ENCODE measurements at regions not wholly inside any gene's neighbourhood (a gene's known extent, or its start where the extent isn't known, plus 50 kb on each side); places are given as distances from the start of the nearest gene placed in this dataset.

DNA sequence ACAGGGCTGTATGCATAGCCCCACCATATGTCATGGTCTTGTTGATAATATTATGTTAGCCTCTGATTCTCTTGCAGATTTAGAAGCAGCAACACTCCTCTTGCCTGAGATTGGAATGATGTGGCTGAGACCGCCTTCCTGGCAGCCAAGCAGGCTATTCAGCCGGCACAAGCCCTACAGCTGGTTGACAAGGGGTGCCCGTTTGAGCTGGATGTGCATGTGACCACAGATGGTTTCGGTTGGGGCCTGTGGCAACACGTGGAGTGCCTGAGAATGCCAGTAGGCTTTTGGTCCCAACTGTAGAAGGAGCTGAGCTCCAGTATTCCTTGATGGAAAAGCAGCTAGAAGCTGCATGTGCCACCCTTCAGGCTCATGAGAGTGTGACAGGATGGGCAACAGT lies 303.6 kb upstream of the POU3F2 start:
- no peak for DNase-seq (ENCODE audit: low read depth, low spot score)

DNA sequence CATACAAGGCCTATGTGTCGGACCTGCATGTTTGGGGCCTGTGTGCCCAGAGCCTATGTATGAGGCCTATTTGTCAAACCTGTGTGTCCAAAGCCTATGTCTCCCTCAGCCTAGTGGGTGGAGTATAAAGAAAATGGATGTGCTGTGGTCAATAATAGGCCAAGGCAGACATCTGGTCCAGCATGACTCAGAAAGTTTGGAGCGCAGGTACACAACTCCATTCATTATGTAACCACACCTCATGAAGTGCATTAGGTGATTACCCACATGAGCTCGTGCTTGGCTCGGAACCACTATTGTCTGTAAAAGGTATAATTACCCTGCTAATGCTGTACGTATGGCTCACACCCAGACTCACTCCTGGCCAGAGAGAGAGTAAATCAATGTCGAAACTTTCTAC lies 302.4 kb upstream of the POU3F2 start:
- DNase-seq (ENCODE audit: low read depth, low spot score), result no peak

GRCh38 chr6:98539741-98540140 lies 294.6 kb upstream of the POU3F2 start:
- no peak for DNase-seq (ENCODE audit: low read depth, low spot score)

- DNase-seq (ENCODE audit: low read depth, low spot score), result no peak
Measured at GRCh38 chr6:98546376-98546775, 288.0 kb upstream of the POU3F2 start.

- no peak for DNase-seq (ENCODE audit: low read depth, low spot score)
Measured at GRCh38 chr6:98547151-98547550, 287.2 kb upstream of the POU3F2 start.

- no peak for DNase-seq (ENCODE audit: low read depth, low spot score)
Measured at GRCh38 chr6:98547634-98548033, 286.7 kb upstream of the POU3F2 start.

GRCh38 chr6:98548301-98548700 lies 286.1 kb upstream of the POU3F2 start:
- DNase-seq (ENCODE audit: low read depth, low spot score), result no peak

DNA sequence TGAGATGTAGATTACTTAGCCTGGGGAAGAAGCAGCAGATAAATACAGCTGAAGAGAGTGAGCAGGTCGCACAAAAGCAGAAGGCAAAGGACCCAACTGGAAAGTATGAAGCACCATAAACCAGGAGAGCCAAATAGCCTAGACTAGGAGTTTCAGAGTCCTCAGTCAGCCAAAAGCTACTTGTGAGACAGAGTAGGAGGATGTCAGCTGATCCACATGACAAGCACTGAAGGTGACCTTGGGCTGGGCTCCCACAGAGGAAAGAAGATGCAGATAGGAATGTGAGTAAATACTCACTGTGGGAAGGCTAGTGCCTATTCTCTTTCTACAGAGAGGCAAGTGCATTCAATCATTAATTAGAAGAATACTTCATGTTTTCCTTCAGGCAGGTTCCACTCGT lies 274.0 kb upstream of the POU3F2 start:
- no peak for DNase-seq (ENCODE audit: low read depth, low spot score)

- no peak for DNase-seq (ENCODE audit: low read depth, low spot score)
Measured at GRCh38 chr6:98560841-98561240, 273.5 kb upstream of the POU3F2 start.

DNA sequence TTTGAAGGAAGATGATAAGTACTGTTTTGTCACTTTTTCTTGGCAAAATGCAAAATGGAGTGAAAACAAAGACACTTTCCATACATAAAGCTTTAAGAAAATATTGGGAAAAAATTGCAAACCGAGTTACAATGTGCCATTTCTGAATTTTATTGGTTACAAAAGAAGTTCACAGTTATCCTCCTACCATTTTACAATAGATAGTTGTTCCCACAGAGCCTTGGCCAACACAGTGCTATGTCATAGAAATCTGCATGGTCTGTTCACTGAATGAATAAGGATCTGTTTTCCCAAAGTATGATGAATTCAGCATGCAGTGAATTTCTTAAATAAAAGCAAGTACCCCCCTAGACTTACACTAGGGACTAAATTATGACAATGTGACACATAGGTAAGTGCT lies 268.2 kb upstream of the POU3F2 start:
- no peak for DNase-seq (ENCODE audit: low read depth, low spot score)

- DNase-seq (ENCODE audit: low read depth, low spot score), result no peak
Measured at GRCh38 chr6:98572579-98572978, 261.8 kb upstream of the POU3F2 start.

DNA sequence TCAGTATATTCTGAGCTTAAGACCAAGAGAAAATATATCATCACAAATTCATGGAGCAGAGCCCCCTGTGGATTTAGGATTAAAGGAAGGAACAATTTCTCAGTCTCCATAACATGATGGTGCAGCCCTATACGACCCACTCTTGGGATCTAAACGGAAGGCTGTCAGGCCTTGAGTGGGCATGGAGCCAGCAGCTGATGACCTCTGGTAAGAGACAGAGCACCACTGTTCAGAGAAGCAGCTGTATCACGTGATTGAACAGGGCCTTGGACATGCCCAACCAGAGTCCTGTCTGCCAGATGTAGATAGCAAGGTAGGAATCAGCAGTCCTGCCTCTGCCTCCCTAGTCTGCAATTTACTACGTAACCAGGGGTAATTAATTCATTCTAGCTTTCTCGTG lies 259.4 kb upstream of the POU3F2 start:
- no peak for DNase-seq (ENCODE audit: low read depth, low spot score)

DNA sequence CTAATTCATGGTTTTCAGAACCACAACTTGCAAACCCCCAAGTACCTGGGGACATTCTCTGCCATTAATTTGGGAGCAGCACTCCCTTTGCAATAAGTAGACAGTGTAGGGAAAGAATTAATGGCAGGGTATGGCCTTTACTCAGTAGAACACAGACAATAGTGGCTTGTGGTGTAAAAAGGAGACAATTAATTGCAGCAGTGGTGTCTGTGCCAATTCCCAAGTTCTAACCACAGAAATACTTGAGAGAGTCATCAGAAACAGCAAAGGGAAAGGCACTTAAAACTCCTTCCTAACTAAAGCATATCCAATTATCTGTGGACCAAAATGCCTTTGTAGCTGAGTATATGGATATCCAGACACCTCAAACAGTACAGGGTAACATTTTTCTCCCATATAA lies 257.6 kb upstream of the POU3F2 start:
- no peak for DNase-seq (ENCODE audit: low read depth, low spot score)

- no peak for DNase-seq (ENCODE audit: low read depth, low spot score)
Measured at GRCh38 chr6:98578016-98578415, 256.4 kb upstream of the POU3F2 start.

DNA sequence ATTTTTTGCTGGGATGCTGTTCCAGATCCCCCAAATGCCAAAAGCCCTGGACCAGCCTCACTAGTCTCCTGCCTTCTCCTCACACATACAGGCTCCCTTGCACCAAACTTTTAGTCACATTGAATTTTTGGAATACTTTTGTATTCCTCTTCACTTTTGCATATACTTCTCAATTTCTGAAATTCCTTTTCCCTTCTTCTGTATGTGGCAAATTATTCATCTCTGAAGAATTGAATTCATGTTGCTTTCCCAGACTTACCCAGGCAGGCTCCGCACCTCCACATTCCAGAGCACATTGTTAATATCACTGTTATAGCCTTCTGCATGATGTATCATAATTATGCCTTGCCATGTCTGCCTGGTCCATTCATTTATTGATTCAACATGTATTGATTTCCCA lies 255.3 kb upstream of the POU3F2 start:
- DNase-seq (ENCODE audit: low read depth, low spot score), result no peak

GRCh38 chr6:98579941-98580340 lies 254.4 kb upstream of the POU3F2 start:
- DNase-seq (ENCODE audit: low read depth, low spot score), result no peak

GRCh38 chr6:98581705-98582104 lies 252.7 kb upstream of the POU3F2 start:
- no peak for DNase-seq (ENCODE audit: low read depth, low spot score)

DNA sequence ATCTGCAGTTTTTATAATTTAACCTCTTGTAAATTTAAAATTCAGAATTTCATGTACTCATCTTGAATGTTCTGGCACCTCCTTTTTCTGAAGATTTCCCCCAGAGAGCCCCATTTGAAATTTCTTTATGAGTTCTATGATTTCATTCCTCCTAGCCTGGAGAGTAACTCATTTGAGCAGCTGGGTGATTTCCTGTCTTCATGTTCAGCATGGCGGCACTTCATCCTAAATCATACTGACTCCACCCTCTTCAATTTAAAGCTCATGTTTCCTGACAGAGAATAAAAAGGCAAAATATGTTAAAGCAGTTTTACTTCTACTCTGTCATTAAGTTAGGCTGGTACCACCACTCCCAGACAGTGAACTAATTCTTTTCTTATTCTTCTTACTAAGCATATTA lies 250.9 kb upstream of the POU3F2 start:
- DNase-seq (ENCODE audit: low read depth, low spot score), result no peak

- no peak for DNase-seq (ENCODE audit: low read depth, low spot score)
Measured at GRCh38 chr6:98586163-98586562, 248.2 kb upstream of the POU3F2 start.

DNA sequence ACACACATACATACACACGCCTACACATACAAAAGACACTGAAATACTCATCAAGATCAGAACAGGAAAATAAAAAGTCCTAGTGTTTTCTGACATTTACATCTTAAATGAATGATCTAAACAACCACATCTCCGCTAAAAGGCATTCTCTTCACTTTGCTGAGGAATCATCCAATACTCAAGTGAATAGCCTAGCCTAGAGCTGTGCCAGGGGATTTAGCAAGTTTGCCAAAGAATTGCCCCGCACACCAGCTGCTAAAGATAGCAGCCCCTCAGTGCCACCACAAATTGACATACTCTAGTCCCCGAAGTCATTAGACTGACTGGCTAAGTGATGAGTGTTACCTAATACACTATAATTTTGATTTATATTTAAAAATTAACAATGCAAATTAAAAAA lies 246.8 kb upstream of the POU3F2 start:
- DNase-seq (ENCODE audit: low read depth, low spot score), result no peak

DNA sequence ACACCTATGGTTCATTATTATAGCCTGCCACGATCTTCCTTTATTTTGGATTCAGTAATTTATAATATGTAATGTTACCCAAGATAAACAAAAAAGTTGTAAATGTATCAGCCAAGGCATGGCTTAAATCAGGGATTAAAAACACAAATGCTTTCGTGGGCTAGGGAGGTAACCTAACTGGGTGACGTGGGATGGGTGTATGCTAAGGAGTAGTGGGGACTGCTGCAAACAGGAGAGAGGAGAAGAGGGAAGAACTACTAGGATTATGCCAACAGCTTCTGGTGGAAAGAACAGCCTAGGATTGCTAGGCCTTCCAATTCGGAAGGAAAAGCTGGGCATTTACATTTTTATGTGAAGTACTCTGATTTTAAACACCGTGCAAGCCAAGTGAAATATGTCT lies 244.8 kb upstream of the POU3F2 start:
- DNase-seq (ENCODE audit: low read depth, low spot score), result no peak

DNA sequence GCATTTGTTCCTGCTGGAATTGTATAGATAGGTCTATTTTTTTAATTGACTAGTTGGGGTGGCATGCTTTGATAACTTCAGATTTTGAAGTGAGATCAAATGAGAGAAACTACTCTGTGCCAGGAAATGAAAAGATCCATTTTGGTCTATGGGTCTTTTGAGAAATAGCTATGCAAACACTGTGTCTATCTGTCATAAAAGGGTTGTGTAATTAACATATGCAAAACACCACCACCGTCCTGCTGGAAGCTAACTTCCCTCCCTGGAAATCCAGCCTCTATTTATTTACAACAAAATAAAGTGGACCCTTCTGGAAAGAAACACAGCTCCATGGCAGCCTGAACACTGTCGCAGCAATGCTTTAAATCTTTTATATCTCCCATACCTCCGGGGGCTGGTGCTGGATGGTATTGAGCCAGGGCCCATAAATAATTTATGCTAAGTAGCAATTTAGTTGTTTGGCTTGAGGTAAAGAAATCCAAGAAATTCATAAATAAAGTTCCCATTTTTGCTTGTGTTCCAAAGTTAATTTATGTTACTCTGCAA lies 244.2 kb upstream of the POU3F2 start:
- no peak for DNase-seq (ENCODE audit: low read depth, low spot score)

DNA sequence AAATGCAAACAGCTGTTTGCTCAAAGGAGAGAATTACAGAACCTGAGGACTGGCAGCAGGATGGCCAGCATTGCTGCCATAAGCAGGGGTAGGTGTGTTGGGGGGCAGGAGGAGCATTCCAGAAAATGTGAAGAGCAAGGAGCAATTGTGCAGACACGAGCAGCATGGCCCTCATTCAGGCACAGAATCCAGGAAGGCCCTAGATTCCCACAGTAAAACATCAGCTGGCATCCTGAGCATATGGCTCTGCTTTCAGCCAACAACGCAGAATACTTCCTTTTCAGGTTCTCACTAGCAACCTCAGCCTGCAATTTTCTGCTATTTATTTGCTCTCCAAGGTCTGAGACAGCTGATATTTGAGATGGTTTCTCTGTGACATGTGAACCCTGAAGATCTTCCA lies 243.4 kb upstream of the POU3F2 start:
- DNase-seq (ENCODE audit: low read depth, low spot score), result no peak

GRCh38 chr6:98593676-98594075 lies 240.7 kb upstream of the POU3F2 start:
- DNase-seq (ENCODE audit: low read depth, low spot score), result no peak

DNA sequence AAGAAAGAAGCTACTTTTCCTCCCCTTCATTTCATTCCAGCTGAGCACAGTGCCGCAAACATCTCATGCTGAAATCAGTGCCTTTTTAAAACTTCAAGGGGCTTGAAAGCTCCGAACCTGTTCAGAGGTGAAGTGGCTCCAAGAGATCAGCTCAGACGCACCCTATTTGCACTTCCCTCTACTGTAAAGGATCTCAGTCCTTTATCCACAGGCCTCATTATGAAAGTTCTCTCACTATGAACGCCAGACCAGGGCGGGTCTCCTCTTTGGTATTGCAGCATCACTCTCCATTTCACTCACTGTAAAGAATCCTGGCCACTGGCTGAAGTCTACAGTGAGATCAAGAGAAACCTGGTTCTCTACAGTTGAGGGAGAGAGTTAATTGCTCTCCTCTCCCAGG lies 232.7 kb upstream of the POU3F2 start:
- no peak for DNase-seq (ENCODE audit: low read depth, low spot score)

All from smooth muscle cell of the brain vasculature (primary cell).